ENCODE measurements at regions not wholly inside any gene's neighbourhood (a gene's known extent, or its start where the extent isn't known, plus 50 kb on each side); places are given as distances from the start of the nearest gene placed in this dataset.
A peak's percentile ranks its signal among the peaks of the same experiment; 100 is the strongest.

GRCh38 chr12:48286665-48287064 is 64.1 kb downstream of the ZNF641 start:
- peak; percentile 26 for ATAC-seq (ENCODE audit: insufficient number of reproducible peaks, low FRiP score, low read depth)

GRCh38 chr12:48285751-48286650 is 64.7 kb downstream of the ZNF641 start:
- Histone ChIP-seq H3K4me3 (no peak overlapping the region), H3K36me3 (no peaks in the 10 kb centered on the region), H3K27ac (no peak overlapping the region), H3K9me3 (no peaks in the 10 kb centered on the region), H3K27me3 (replicated peaks; ENCODE audit: insufficient read depth) (no peaks in the 10 kb centered on the region), H3K4me1 (ENCODE audit: control insufficient read depth in 1 of 2, low read depth in 2 of 2) (no peaks in the 10 kb centered on the region)
- ATAC-seq (ENCODE audit: insufficient number of reproducible peaks, low FRiP score, low read depth), result no peak
- TF ChIP-seq CTCF (IDR thresholded peaks at IDR 0.05), result no peak
- DNase-seq (ENCODE audit: low spot score), result no peak

More at GRCh38 chr12:48286665-48287064, 64.1 kb downstream of the ZNF641 start:
- Histone ChIP-seq H3K27me3 (replicated peaks; ENCODE audit: insufficient read depth) (no peaks in the 10 kb centered on the region), H3K4me3 (no peak overlapping the region), H3K9me3 (no peaks in the 10 kb centered on the region), H3K4me1 (ENCODE audit: control insufficient read depth in 1 of 2, low read depth in 2 of 2) (no peaks in the 10 kb centered on the region), H3K27ac (no peak overlapping the region), H3K36me3 (no peaks in the 10 kb centered on the region)
- TF ChIP-seq CTCF (IDR thresholded peaks at IDR 0.05), result peak; percentile 27
- no peak for DNase-seq (ENCODE audit: low spot score)

- DNase-seq (ENCODE audit: low spot score) (no peak), ATAC-seq (ENCODE audit: insufficient number of reproducible peaks, low FRiP score, low read depth) (no peak)
- no peak for TF ChIP-seq CTCF (IDR thresholded peaks at IDR 0.05)
- no peak overlapping the region for H3K27ac ChIP-seq
- H3K27me3 ChIP-seq (replicated peaks; ENCODE audit: insufficient read depth), result no peaks in the 10 kb centered on the region
- no peaks in the 10 kb centered on the region for H3K36me3 ChIP-seq
- H3K4me1 ChIP-seq (ENCODE audit: control insufficient read depth in 1 of 2, low read depth in 2 of 2), result no peaks in the 10 kb centered on the region
- no peak overlapping the region for H3K4me3 ChIP-seq
- H3K9me3 ChIP-seq, result peaks cover under 1% of the 10 kb centered on the region
Observed at GRCh38 chr12:48281811-48282210, 68.9 kb downstream of the ZNF641 start.

- Histone ChIP-seq H3K4me1 (ENCODE audit: control insufficient read depth in 1 of 2, low read depth in 2 of 2) (no peaks in the 10 kb centered on the region), H3K4me3 (no peak overlapping the region), H3K27ac (no peak overlapping the region), H3K27me3 (replicated peaks; ENCODE audit: insufficient read depth) (no peaks in the 10 kb centered on the region), H3K9me3 (peaks cover 7% of the 10 kb centered on the region), H3K36me3 (peaks cover 2% of the 10 kb centered on the region)
- ATAC-seq (ENCODE audit: insufficient number of reproducible peaks, low FRiP score, low read depth), result no peak
- no peak for TF ChIP-seq CTCF (IDR thresholded peaks at IDR 0.05)
- no peak for DNase-seq (ENCODE audit: low spot score)
Observed at GRCh38 chr12:48280572-48280971, 70.1 kb downstream of the ZNF641 start.

- Histone ChIP-seq H3K4me1 (ENCODE audit: control insufficient read depth in 1 of 2, low read depth in 2 of 2) (no peaks in the 10 kb centered on the region), H3K4me3 (no peak overlapping the region), H3K9me3 (peaks cover 8% of the 10 kb centered on the region), H3K27me3 (replicated peaks; ENCODE audit: insufficient read depth) (no peaks in the 10 kb centered on the region), H3K36me3 (peaks cover 2% of the 10 kb centered on the region), H3K27ac (no peak overlapping the region)
- TF ChIP-seq CTCF (IDR thresholded peaks at IDR 0.05), result no peak
- ATAC-seq (ENCODE audit: insufficient number of reproducible peaks, low FRiP score, low read depth) (no peak), DNase-seq (ENCODE audit: low spot score) (no peak)
Observed at GRCh38 chr12:48279601-48280000, 71.1 kb downstream of the ZNF641 start.

Measured in thoracic aorta (tissue), 2 donors.